Stimulated activated CD8-positive, alpha-beta memory T cell treated with anti-CD3 and anti-CD28 coated beads, Interleukin-4, amount 100 ng/mL, for 4 hours (primary cell): ENCODE measurements at regions not wholly inside any gene's neighbourhood (a gene's known extent, or its start where the extent isn't known, plus 50 kb on each side); places are given as distances from the start of the nearest gene placed in this dataset.
"Not testable (repeated sequence)": the region's sequence is repeated elsewhere in the genome, so short reads cannot be mapped to it uniquely, and the experiment has no call there.

Experiments used
- DNase-seq, 2 donors: peaks; one replicate each; pipeline ENCODE4 v3.0.0-alpha.2; 2020; ENCODE audit warnings: low read depth in 2 of 2, low spot score in 1 of 2

DNA sequence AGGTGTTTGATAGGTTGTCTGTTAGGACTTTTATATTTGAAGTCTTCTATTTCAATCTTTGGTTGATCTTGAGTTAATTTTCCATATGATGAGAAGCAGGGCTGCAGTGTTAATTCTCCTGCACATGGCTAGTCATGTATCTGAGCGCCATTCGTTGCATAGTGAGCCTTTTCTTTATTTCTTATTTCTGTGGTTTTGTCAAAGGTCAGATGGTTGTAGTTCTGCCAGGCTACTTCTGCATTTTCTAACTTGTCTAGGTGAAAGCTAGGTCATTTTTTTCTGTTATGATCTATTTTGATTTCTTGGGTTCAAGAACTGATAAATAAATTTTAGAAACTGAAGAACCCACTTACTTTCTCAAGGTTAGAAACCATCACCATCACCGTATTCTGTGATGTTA, 56.7 kb downstream of the CCDC74A start:
- no peak for DNase-seq

DNA sequence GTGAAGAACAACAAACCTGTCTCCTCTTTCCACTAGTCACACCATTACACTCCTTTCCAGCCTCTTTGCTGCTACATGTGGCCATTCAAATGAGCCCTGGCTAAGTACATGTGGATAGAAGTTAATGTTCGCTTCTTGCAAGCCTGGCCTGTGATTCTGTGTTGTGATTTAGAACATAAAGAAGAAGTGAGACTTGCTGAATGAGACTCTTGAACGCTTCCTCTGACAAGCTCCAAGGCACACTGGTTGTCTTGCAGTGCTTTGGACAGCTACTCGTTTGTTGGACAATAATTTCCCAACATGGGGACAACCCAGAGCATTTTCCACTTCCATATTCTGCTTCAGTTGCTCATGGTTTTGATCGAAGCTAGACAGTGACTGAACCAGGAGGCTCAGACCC, 57.3 kb downstream of the CCDC74A start:
- DNase-seq = no peak

DNA sequence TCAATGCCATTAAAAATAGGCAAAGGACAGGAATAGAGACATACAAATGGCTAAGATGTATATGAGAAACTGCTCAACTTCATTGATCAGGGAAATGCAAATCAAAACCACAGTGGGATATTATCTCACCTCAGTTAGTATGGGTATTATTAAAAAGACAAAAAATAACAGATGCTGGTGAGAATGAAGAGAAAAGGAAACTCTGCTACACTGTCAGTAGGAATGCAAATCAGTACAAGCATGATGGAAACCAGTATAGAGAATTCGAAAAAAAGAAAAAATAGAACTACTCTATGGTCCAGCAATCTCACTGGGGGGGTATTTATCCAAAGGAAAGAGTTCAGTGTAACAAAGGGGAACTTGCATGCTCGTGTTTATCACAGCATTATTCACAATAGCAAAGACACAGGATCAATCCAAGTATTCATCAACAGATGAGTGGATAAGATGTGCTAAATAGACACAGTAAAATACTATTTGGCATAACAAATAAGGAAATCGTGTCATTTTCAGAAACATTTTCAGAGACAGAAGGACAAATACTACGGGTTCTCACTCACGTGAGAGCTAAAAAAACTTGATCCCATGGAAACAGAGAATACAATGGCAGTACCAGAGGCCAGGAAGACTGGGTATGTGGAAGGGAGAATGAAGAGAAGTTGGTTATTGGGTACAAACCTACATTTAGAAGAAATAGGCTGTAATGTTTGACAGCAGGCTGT, 60.6 kb downstream of the CCDC74A start:
- DNase-seq = no peak

DNA sequence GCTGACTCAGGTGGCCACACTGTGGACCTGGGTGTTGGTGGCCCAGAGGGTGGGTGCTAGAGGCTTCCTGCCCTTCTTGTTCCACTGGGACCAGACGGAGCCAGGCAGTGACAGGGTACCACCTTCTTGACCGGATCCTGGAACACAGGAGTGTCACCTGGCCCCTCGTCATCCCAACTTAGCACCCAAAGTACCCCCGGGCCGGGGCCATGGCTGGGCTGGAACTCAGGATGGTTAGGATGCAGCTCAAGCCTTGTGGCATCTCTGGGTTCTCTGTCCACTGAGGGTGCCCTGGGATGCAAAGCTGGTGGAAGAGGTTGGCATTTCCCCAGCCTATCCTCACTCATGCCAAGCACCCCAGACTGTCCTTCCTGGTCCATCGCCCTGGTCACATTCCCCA, 61.4 kb downstream of the CCDC74A start:
- not testable (repeated sequence) for DNase-seq

DNA sequence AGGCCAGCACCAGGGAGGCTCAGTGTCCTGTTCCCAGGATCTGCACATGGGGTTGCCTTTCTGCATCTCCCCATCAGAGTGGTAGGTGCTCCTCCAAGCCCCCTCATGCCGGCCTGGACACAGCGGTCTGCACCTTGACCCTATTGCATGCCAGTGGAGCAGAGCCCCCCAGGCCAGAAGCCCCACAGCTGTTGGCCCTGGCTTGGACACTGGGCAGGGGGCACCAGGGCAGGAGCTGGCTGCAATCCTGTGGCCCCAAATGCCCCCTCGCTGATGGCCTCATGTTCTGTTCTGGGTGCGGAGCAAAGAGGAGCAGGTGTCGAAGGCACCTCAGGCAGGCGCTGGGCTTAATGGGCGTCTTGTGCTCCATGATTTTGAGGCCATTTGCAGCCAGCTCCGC, 62.7 kb downstream of the CCDC74A start:
- no peak for DNase-seq

DNA sequence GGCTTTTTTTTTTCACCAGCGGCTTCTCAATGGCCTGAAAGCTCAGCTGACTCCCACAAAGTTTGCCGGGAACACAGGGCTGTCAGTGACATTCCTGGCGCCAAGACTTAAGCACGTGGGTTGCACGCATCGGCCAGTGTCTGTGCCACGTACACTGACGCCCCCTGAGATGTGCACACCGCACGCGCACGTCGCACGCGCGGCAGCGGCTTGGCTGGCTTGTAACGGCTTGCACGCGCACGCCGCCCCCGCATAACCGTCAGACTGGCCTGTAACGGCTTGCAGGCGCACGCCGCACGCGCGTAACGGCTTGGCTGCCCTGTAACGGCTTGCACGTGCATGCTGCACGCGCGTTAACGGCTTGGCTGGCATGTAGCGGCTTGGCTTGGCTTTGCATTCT, 63.2 kb downstream of the CCDC74A start:
- DNase-seq = no peak

DNA sequence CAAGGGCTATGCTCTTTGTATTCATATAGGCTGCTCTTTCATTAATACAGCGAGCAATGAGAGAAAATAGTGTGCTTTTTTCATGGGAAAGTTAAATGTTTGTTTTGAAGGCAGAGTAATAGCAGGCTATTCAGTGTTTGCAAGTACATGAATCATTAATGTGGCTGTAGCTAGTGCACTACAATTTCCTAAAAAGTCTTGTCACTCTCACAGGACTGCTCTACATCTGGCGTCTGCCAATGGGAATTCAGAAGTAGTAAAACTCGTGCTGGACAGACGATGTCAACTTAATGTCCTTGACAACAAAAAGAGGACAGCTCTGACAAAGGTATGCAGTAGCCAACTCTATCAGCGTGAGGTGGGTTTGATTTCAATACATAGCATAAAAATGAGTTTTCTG, 68.9 kb downstream of the CCDC74A start:
- not testable (repeated sequence) for DNase-seq

DNA sequence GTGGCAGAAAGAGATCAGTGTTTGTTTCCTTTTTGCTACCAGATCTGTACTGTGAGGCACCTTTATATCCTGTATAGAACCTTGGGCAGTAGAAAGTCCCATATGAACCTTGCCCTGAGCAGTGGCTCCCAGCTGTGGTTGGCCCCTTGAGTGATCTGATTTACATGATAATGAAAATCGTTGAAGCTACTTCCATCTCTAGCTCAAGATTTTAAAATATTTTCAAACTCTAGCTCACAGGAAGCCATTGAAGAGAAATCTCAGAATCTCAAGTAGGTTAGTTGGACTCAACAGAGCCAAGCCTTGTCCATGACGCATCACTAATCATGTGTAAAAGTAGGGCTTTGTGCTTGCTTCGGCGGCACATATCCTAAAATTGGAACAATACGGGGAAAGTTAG, 74.8 kb downstream of the CCDC74A start:
- DNase-seq = not testable (repeated sequence)

DNA sequence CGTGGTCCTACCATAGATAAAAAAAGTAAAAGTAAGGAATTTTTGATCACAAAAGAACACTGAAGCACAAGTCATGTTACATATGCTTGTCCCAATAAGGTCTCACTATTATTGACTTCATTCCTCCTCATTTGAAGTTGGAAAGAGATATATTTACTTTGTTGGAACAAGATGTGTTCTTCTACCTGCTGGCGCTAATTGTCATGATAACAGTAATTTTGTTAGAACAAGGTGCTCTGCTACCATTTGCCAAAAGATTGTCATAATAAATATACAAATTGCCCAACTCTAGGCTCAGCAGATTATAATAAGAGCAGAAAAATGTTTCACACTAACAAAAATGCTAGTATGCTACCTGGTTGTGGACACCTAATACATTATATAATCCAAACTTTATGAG, 77.0 kb downstream of the CCDC74A start:
- DNase-seq = not testable (repeated sequence)

DNA sequence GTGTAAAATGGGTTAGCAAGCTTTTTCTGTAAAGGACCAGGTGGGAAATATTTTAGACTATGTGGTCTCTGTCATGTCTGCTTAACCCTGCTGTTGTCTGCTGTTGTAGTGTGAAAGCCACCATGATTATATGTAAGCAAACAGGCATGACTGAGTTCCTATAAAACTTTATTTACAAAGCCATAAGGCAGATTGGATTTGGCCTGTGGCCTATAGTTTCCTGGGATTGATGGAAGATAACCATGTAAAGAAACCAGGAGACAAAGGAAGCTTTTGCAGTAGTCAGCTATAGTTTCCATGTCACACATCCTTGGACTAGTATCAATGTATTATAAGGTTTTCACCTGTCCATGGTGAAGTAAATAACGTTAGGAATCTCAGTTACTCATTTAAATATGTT, 78.7 kb downstream of the CCDC74A start:
- not testable (repeated sequence) for DNase-seq

DNA sequence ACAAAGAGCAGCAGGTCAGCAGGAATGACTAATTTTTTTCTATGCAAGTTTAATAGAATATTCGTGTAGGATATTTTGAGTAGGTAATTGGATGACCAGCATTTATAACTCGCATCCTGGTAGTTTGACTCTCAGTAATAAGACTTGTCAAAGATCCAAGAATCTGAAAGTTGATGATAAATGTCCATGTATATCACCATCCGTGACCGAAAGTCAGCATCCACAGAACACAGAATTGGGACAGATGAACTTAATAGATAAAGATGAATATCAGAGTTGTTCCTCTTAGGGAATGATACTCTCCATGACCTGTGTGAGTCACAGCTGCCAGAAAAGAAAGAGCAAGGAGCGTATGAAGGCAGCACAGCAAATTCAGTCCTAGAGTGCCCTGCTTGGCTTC, 79.4 kb downstream of the CCDC74A start:
- DNase-seq = not testable (repeated sequence)

DNA sequence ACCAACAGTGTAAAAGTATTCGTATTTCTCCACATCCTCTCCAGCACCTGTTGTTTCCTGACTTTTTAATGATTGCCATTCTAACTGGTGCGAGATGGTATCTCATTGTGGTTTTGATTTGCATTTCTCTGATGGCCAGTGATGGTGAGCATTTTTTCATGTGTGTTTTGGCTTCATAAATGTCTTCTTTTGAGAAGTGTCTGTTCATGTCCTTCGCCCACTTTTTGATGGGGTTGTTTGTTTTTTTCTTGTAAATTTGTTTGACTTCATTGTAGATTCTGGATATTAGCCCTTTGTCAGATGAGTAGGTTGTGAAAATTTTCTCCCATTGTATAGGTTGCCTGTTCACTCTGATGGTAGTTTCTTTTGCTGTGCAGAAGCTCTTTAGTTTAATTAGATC, 86.9 kb downstream of the CCDC74A start:
- not testable (repeated sequence) for DNase-seq

DNA sequence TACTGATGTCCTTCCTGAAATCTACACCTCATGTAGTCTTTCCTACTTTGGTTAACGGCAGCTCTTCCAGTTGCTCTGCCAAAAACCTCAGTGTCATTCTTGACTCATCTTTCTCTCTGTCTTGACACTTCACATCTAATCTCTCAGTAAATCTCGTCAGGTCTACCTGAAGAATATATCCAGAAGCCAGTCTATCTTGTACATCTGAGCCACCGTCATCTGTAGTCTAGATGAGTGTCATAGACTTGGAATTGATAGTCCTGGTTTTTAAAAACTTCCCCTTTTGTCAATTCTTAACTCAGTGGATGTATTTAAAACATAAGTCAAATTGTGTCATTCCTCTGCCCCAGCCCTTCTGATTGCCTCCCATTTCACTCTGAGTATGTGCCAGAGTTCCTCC, 90.6 kb downstream of the CCDC74A start:
- DNase-seq = not testable (repeated sequence)

DNA sequence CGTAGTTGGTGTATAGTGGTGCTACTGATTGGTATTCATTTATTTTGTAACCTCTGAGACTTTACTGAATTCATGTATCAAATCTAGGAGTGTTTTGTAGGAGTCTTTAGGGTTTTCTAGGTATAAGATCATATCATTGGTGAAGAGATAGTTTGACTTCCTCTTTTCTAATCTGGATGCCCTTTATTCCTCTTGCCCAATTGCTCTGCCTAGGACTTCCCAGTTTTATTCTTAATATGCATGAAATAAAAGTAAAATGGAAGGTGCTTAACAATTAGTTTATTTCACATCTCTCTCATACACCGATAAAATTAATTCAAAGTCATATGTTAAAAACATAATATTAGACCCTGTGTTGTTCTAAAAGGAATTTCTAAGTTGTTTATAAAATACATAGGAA, 95.2 kb downstream of the CCDC74A start:
- DNase-seq = not testable (repeated sequence)

DNA sequence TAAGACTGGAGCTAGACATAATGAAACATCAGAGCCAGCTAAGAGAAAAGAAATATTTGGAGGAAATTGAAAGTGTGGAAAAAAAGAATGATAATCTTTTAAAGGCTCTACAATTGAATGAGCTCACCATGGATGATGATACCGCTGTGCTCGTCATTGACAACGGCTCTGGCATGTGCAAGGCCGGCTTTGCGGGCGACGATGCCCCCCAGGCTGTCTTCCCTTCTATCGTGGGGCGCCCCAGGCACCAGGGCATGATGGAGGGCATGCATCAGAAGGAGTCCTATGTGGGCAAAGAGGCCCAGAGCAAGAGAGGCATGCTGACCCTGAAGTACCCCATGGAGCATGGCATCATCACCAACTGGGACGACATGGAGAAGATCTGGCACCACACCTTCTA, 98.3 kb downstream of the CCDC74A start:
- not testable (repeated sequence) for DNase-seq

DNA sequence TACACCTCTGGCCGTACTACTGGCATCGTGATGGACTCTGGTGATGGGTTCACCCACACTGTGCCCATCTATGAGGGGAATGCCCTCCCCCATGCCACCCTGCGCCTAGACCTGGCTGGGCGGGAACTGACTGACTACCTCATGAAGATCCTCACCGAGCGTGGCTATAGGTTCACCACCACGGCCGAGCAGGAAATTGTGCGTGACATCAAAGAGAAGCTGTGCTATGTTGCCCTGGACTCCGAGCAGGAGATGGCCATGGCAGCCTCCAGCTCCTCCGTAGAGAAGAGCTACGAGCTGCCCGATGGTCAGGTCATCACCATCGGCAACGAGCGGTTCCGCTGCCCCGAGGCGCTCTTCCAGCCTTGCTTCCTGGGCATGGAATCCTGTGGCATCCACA, 98.9 kb downstream of the CCDC74A start:
- not testable (repeated sequence) for DNase-seq

DNA sequence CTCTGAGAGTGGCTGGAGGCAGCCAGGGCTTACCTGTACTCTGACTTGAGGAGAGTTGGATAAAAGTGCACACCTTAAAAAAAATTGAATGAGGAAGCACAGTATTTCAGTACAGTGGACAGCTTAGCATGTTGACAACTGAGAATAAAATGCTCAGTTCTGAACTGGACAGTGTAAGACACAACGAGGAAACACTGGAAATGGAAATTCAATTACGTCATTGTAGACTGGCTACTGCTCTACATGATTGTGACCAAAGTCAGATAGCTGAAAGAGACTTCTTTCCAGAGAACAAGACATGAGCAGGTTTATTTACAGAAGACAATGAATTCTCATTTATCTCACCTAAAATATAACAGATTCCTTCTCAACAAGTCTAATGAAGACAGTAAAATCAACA, 100.1 kb downstream of the CCDC74A start:
- not testable (repeated sequence) for DNase-seq

DNA sequence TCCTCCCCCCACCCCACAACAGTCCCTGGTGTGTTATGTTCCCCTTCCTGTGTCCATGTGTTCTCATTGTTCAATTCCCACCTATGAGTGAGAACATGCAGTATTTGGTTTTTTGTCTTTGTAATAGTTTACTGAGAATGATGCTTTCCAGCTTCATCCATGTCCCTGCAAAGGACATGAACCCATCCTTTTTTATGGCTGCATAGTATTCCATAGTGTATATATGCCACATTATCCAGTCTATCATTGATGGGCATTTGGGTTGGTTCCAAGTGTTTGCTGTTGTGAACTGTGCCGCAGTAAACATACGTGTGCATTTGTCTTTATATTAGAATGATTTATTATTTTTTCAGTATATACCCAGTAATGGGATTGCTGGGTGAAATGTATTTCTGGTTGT, 104.0 kb downstream of the CCDC74A start:
- not testable (repeated sequence) for DNase-seq

DNA sequence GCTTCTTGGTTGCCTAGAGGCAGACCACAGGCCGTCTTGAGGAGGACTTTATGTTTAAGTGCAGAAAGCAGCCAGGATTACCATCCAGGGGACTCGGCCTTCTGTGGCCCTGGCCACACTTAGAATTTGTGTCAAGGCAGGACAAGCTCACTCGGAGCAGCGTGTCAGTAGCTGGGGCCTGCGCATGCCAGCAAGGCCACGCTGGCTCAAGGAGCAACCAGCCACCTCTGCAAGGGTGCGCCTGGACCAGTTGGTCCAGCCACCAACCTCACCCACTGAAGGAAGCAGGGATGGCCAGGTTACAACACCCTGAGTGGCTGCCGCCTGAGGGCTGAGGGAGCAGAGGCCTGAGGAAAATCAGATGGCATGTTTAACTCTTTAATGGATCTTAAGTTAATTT, 105.7 kb downstream of the CCDC74A start:
- DNase-seq = not testable (repeated sequence)

DNA sequence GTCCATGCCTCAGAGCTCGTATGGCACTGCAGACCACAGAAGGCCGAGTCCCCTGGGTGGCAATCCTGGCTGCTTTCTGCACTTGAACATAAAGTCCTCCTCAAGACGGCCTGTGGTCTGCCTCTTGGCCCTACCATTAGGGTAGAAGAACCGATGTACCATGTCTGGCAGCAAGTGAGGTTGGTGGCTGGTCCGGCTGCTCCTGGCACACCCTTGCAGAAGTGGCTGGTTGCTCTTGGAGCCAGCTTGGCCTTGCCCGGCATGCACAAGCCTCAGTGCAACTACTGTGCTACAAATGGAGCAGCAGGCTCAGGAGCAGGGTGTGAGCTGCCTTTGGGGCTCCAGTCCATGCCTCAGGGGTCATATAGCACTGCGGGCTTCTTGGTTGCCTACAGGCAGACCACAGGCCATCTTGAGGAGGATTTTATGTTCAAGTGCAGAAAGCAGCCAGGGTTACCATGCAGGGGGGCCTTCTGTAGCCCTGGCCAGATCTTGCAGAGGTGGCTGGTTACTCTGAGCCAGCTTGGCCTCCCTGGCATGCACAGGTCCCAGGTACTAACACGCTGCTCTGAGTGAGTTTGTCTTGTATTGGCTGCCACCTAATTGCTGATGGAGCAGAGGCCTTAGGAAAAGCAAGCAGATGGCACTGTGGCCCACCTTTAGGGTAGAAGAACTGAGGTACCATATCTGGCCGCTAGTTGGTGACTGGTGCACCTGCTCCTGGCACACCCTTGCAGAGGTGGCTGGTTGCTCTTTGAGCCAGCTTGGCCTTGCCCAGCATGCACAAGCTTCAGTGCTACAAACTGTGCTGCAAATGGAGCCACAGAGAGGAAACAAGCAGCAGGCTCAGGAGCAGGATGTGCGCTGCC, 106.4 kb downstream of the CCDC74A start:
- DNase-seq = not testable (repeated sequence)

DNA sequence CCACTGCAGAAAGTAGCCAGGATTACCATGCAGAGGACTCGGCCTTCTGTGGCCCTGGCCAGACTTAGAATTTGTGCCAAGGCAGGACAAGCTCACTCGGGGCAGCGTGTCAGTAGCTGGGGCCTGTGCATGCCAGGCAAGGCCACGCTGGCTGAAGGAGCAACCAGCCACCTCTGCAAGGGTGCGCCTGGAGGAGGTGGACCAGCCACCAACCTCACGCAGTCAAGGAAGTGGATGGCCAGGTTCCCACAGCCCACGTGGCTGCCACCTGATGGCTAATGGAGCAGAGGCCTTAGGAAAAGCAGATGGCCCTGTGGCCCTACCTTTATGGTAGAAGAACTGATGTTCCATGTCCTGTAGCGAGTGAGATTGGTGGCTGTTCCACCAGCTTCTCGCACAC, 107.9 kb downstream of the CCDC74A start:
- no peak for DNase-seq

DNA sequence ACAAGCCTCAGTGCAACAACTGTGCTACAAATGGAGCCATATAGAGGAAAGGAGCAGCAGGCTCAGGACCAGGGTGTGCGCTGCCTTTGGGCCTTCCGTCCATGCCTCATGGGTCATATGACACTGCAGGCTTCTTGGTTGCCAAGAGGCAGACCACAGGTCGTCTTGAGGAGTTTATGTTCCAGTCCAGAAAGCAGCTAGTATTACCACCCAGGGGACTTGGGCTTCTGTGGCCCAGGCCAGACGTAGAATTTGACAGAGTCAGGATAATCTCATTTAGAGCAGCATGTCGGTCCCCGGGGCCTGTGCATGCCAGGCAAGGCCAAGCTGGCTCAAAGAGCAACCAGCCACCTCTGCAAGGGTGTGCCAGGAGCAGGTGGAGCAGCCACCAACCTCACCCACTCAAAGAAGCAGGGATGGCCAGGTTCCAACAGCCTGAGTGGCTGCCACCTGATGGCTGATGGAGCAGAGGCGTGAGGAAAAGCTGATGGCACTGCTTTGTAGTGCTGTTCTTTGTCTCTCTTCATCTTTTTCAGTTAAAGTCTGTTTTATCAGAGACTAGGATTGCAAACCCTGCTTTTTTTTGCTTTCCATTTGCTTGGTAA, 109.1 kb downstream of the CCDC74A start:
- DNase-seq = not testable (repeated sequence)
